GM18499 (cell line): ENCODE measurements at regions not wholly inside any gene's neighbourhood (a gene's known extent, or its start where the extent isn't known, plus 50 kb on each side); places are given as distances from the start of the nearest gene placed in this dataset.

Experiments used
- ATAC-seq: cut with Tn5 transposase; IDR thresholded peaks from one replicate; pipeline ENCODE4 v1.9.1; 2021; ENCODE audit warnings: moderate number of reproducible peaks; ENCODE audit not compliant: insufficient read depth, unreplicated experiment

- no peak for ATAC-seq
Observed at GRCh38 chr16:59719121-59719520, 985.0 kb upstream of the GOT2 start.

GRCh38 chr16:59707436-59708226 lies 973.5 kb upstream of the GOT2 start:
- ATAC-seq: no peak

GRCh38 chr16:59701963-59702930 lies 968.1 kb upstream of the GOT2 start:
- no peak for ATAC-seq

GRCh38 chr16:59699786-59700185 lies 965.7 kb upstream of the GOT2 start:
- ATAC-seq: no peak

- no peak for ATAC-seq
Observed at GRCh38 chr16:59698346-59699020, 964.4 kb upstream of the GOT2 start.

- no peak for ATAC-seq
Observed at GRCh38 chr16:59697761-59698160, 963.6 kb upstream of the GOT2 start.

- ATAC-seq: no peak
Observed at GRCh38 chr16:59697236-59697635, 963.1 kb upstream of the GOT2 start.

- no peak for ATAC-seq
Observed at GRCh38 chr16:59696495-59696894, 962.4 kb upstream of the GOT2 start.

GRCh38 chr16:59690216-59690615 lies 956.1 kb upstream of the GOT2 start:
- ATAC-seq: no peak

GRCh38 chr16:59688006-59688405 lies 953.9 kb upstream of the GOT2 start:
- ATAC-seq: no peak

GRCh38 chr16:59686405-59686804 lies 952.3 kb upstream of the GOT2 start:
- no peak for ATAC-seq

- ATAC-seq: no peak
Observed at GRCh38 chr16:59684911-59685310, 950.8 kb upstream of the GOT2 start.

- ATAC-seq: no peak
Observed at GRCh38 chr16:59683709-59684108, 949.6 kb upstream of the GOT2 start.

- ATAC-seq: no peak
Observed at GRCh38 chr16:59665618-59666220, 931.6 kb upstream of the GOT2 start.

- no peak for ATAC-seq
Observed at GRCh38 chr16:59658572-59658971, 924.5 kb upstream of the GOT2 start.

GRCh38 chr16:59655031-59655430 lies 920.9 kb upstream of the GOT2 start:
- ATAC-seq: no peak

GRCh38 chr16:59654455-59654854 lies 920.3 kb upstream of the GOT2 start:
- no peak for ATAC-seq

- no peak for ATAC-seq
Observed at GRCh38 chr16:59651662-59652061, 917.5 kb upstream of the GOT2 start.

GRCh38 chr16:59645194-59645593 lies 911.1 kb upstream of the GOT2 start:
- ATAC-seq: no peak

- no peak for ATAC-seq
Observed at GRCh38 chr16:59635674-59636073, 901.6 kb upstream of the GOT2 start.
